ENCODE measurements at regions not wholly inside any gene's neighbourhood (a gene's known extent, or its start where the extent isn't known, plus 50 kb on each side); places are given as distances from the start of the nearest gene placed in this dataset.

- no peak for TF ChIP-seq EZH2 (IDR thresholded peaks at IDR 0.05)
- no peak for TF ChIP-seq CTCF (IDR thresholded peaks at IDR 0.05)
- no peak for TF ChIP-seq EZH2phosphoT487 (IDR thresholded peaks at IDR 0.05)
These were observed 839.2 kb upstream of the CELF2 start for GRCh38 chr10:10178476-10178875.

Measured in neural progenitor cell (in vitro differentiated cells).